Peyer's patch (tissue), 4 donors: ENCODE measurements at regions not wholly inside any gene's neighbourhood (a gene's known extent, or its start where the extent isn't known, plus 50 kb on each side); places are given as distances from the start of the nearest gene placed in this dataset.
"Not testable (repeated sequence)": the region's sequence is repeated elsewhere in the genome, so short reads cannot be mapped to it uniquely, and the experiment has no call there.

Experiments
- DNase-seq, 3 donors: peaks; one replicate each; pipeline ENCODE4 v3.0.0-alpha.2; 2017 to 2019
- H3K27ac ChIP-seq, 4 donors: fragments of 200-600 bp; sonication (generic); one replicate each; pipeline ENCODE4 v1.5.1; 2016 to 2019
- H3K27me3 ChIP-seq, 2 donors: fragments of 200-600 bp; sonication (generic); one replicate each; pipeline ENCODE4 v1.5.1; 2019
- H3K36me3 ChIP-seq, 3 donors: fragments of 200-600 bp; sonication (generic); one replicate each; pipeline ENCODE4 v1.5.1; 2016 to 2019
- H3K4me1 ChIP-seq, 4 donors: fragments of 200-600 bp; sonication (generic); one replicate each; pipeline ENCODE4 v1.5.1; 2016 to 2019
- H3K4me3 ChIP-seq, 4 donors: fragments of 200-600 bp; sonication (generic); 1 replicate in 3 of 4; 2 replicates in 1 of 4; pipeline ENCODE4 v1.5.1; 2016 to 2019; ENCODE audit warnings: mild to moderate bottlenecking in 1 of 4
- H3K9me3 ChIP-seq, 4 donors: fragments of 200-600 bp; sonication (generic); one replicate each; pipeline ENCODE4 v1.5.1; 2016 to 2019; ENCODE audit warnings: mild to moderate bottlenecking in 1 of 4
- CTCF ChIP-seq, 6 experiments: fragments of 450-650 bp in 4 of 6; fragments of 200-600 bp in 2 of 6; sonication (generic) in 1 of 6; IDR thresholded peaks; one replicate each; pipeline ENCODE4 v1.5.1; 2017 to 2019; ENCODE audit warnings: antibody characterized with exemption in 6 of 6, mild to moderate bottlenecking in 3 of 6, moderate library complexity in 1 of 6
- POLR2A ChIP-seq, 2 donors: fragments of 450-650 bp; IDR thresholded peaks; one replicate each; pipeline ENCODE4 v1.5.1; 2017; ENCODE audit warnings: antibody characterized with exemption in 2 of 2, mild to moderate bottlenecking in 2 of 2, moderate library complexity in 2 of 2

GRCh38 chr12:87405918-87406317 lies 623.3 kb downstream of the C12orf50 start:
- H3K4me3 ChIP-seq: no peak overlapping the region
- H3K27ac ChIP-seq: no peak overlapping the region
- H3K36me3 ChIP-seq: no peaks in the 10 kb centered on the region
- DNase-seq: no peak
- no peaks in the 10 kb centered on the region for H3K4me1 ChIP-seq
- no peaks in the 10 kb centered on the region for H3K9me3 ChIP-seq
- TF ChIP-seq CTCF (IDR thresholded peaks at IDR 0.05): no peak
- TF ChIP-seq POLR2A (IDR thresholded peaks at IDR 0.05): no peak
- H3K27me3 ChIP-seq: no peaks in the 10 kb centered on the region

- not testable (repeated sequence) for DNase-seq, H3K9me3 ChIP-seq, H3K27me3 ChIP-seq, H3K4me1 ChIP-seq, H3K27ac ChIP-seq, H3K4me3 ChIP-seq, H3K36me3 ChIP-seq
Observed at GRCh38 chr12:87394168-87394567, 635.0 kb downstream of the C12orf50 start.

GRCh38 chr12:87388376-87388775 lies 640.8 kb downstream of the C12orf50 start:
- no peak overlapping the region for H3K27ac ChIP-seq
- no peaks in the 10 kb centered on the region for H3K27me3 ChIP-seq
- H3K4me3 ChIP-seq: no peak overlapping the region
- no peaks in the 10 kb centered on the region for H3K36me3 ChIP-seq
- TF ChIP-seq POLR2A (IDR thresholded peaks at IDR 0.05): no peak
- no peak for TF ChIP-seq CTCF (IDR thresholded peaks at IDR 0.05)
- H3K9me3 ChIP-seq: no peaks in the 10 kb centered on the region
- no peaks in the 10 kb centered on the region for H3K4me1 ChIP-seq
- DNase-seq: no peak

GRCh38 chr12:87385322-87385721 lies 643.9 kb downstream of the C12orf50 start:
- H3K4me1 ChIP-seq: no peaks in the 10 kb centered on the region
- no peak overlapping the region for H3K27ac ChIP-seq
- DNase-seq: no peak

GRCh38 chr12:87384226-87384625 lies 645.0 kb downstream of the C12orf50 start:
- Histone ChIP-seq H3K27me3 (no peaks in the 10 kb centered on the region), H3K27ac (no peak overlapping the region), H3K9me3 (no peaks in the 10 kb centered on the region), H3K4me3 (no peak overlapping the region), H3K4me1 (no peaks in the 10 kb centered on the region), H3K36me3 (no peaks in the 10 kb centered on the region)
- no peak for DNase-seq
- TF ChIP-seq CTCF (IDR thresholded peaks at IDR 0.05) (no peak), POLR2A (IDR thresholded peaks at IDR 0.05) (no peak)

More at GRCh38 chr12:87385322-87385721, 643.9 kb downstream of the C12orf50 start:
- Histone ChIP-seq H3K4me3 (no peak overlapping the region), H3K36me3 (no peaks in the 10 kb centered on the region), H3K27me3 (no peaks in the 10 kb centered on the region), H3K9me3 (no peaks in the 10 kb centered on the region)
- no peak for TF ChIP-seq POLR2A (IDR thresholded peaks at IDR 0.05)
- TF ChIP-seq CTCF (IDR thresholded peaks at IDR 0.05): no peak

- Histone ChIP-seq H3K36me3 (no peaks in the 10 kb centered on the region), H3K27ac (no peak overlapping the region), H3K27me3 (no peaks in the 10 kb centered on the region), H3K4me1 (no peaks in the 10 kb centered on the region), H3K4me3 (no peak overlapping the region), H3K9me3 (no peaks in the 10 kb centered on the region)
- DNase-seq: no peak
- TF ChIP-seq CTCF (IDR thresholded peaks at IDR 0.05) (no peak), POLR2A (IDR thresholded peaks at IDR 0.05) (no peak)
Observed at GRCh38 chr12:87383680-87384079, 645.5 kb downstream of the C12orf50 start.
